ENCODE measurements at regions not wholly inside any gene's neighbourhood (a gene's known extent, or its start where the extent isn't known, plus 50 kb on each side); places are given as distances from the start of the nearest gene placed in this dataset.

GRCh38 chr12:63415357-63415756, 252.9 kb downstream of the DPY19L2 start:
- TF ChIP-seq SMC3 (conservative IDR thresholded peaks at IDR 0.05; ENCODE audit: poor library complexity) (no peak), EP300 (conservative IDR thresholded peaks at IDR 0.05; ENCODE audit: poor library complexity, severe bottlenecking) (no peak), CTCF (IDR thresholded peaks at IDR 0.05; ENCODE audit: poor library complexity, severe bottlenecking) (no peak), EZH2 (IDR thresholded peaks at IDR 0.05; ENCODE audit: borderline replicate concordance, insufficient read depth, low read length, poor library complexity, severe bottlenecking) (no peak), MXI1 (conservative IDR thresholded peaks at IDR 0.05; ENCODE audit: poor library complexity, severe bottlenecking) (no peak), RAD21 (conservative IDR thresholded peaks at IDR 0.05) (no peak), REST (IDR thresholded peaks at IDR 0.05; ENCODE audit: borderline replicate concordance) (no peak)

Data from neural cell (in vitro differentiated cells).